HepG2 (cell line): ENCODE measurements at regions not wholly inside any gene's neighbourhood (a gene's known extent, or its start where the extent isn't known, plus 50 kb on each side); places are given as distances from the start of the nearest gene placed in this dataset.

Source experiments
- CENPT ChIP-seq: sonication (generic); formaldehyde crosslinking; IDR thresholded peaks from 2 replicates; pipeline ENCODE4 v1.8.0; 2022; ENCODE audit warnings: low read depth, mild to moderate bottlenecking, moderate library complexity, missing genetic modification reagents
- CHCHD3 ChIP-seq: sonication (generic); formaldehyde crosslinking; IDR thresholded peaks from 2 replicates; pipeline ENCODE4 v1.8.0; 2022; ENCODE audit warnings: mild to moderate bottlenecking, missing genetic modification reagents, moderate library complexity
- DRAP1 ChIP-seq: IDR thresholded peaks from 2 replicates; pipeline ENCODE4 v1.6.1; 2016; ENCODE audit warnings: missing genetic modification reagents, missing compliant biosample characterization
- FOXK2 ChIP-seq: fragments of 450-650 bp; IDR thresholded peaks from 2 replicates; pipeline ENCODE4 v1.6.1; 2016
- HNF4A ChIP-seq: sonication (generic); formaldehyde crosslinking; IDR thresholded peaks from 2 replicates; pipeline ENCODE4 v1.4.0; 2020; ENCODE audit warnings: missing genetic modification reagents
- ISX ChIP-seq: sonication (generic); formaldehyde crosslinking; conservative IDR thresholded peaks from 2 replicates; pipeline ENCODE4 v1.5.0; 2020; ENCODE audit warnings: missing genetic modification reagents
- KAT8 ChIP-seq: IDR thresholded peaks from 2 replicates; pipeline ENCODE4 v1.6.1; 2016; ENCODE audit warnings: missing genetic modification reagents, missing compliant biosample characterization
- KDM2A ChIP-seq: sonication (generic); formaldehyde crosslinking; IDR thresholded peaks from 2 replicates; pipeline ENCODE4 v1.4.0; 2020; ENCODE audit warnings: low read depth, missing genetic modification reagents, borderline replicate concordance
- KLF6 ChIP-seq: IDR thresholded peaks from 2 replicates; pipeline ENCODE4 v1.8.0; 2016; ENCODE audit warnings: missing biosample characterization, missing genetic modification reagents
- MAZ ChIP-seq, 2 experiments: sonication (generic) in 1 of 2; formaldehyde crosslinking in 1 of 2; IDR thresholded peaks; 2 replicates each; pipeline versions ENCODE4 v1.5.0 to v1.6.1; 2012 to 2020; ENCODE audit warnings: low read depth in 2 of 2, mild to moderate bottlenecking in 2 of 2, borderline replicate concordance in 1 of 2, improper control_type of control experiment in 1 of 2, low read length in 1 of 2, missing genetic modification reagents in 1 of 2, moderate library complexity in 1 of 2
- NFE2 ChIP-seq: sonication (generic); formaldehyde crosslinking; IDR thresholded peaks from 2 replicates; pipeline ENCODE4 v1.4.0; 2020; ENCODE audit warnings: missing genetic modification reagents
- PRPF4 ChIP-seq: fragments of 200-400 bp; formaldehyde crosslinking; IDR thresholded peaks from 2 replicates; pipeline ENCODE4 v1.6.1; 2016; ENCODE audit warnings: low read length, low read depth; ENCODE audit not compliant: poor library complexity, severe bottlenecking
- SALL1 ChIP-seq: sonication (generic); formaldehyde crosslinking; IDR thresholded peaks from 2 replicates; pipeline ENCODE4 v1.8.0; 2022; ENCODE audit warnings: mild to moderate bottlenecking, missing genetic modification reagents
- SP1 ChIP-seq, 2 experiments: fragments of 450-650 bp in 1 of 2; sonication (generic) in 1 of 2; formaldehyde crosslinking in 1 of 2; IDR thresholded peaks; 2 replicates each; pipeline versions ENCODE4 v1.4.0 to v1.6.1; 2016 to 2020; ENCODE audit warnings: missing genetic modification reagents in 1 of 2
- TCF12 ChIP-seq, 2 experiments: fragments of 450-650 bp in 1 of 2; sonication (generic) in 1 of 2; formaldehyde crosslinking in 1 of 2; IDR thresholded peaks; 2 replicates each; pipeline versions ENCODE4 v1.6.1 to v1.8.0; 2017 to 2022; ENCODE audit warnings: antibody characterized with exemption in 1 of 2, mild to moderate bottlenecking in 1 of 2, missing genetic modification reagents in 1 of 2, moderate library complexity in 1 of 2
- THAP11 ChIP-seq: IDR thresholded peaks from 2 replicates; pipeline ENCODE4 v1.6.1; 2016; ENCODE audit warnings: missing biosample characterization, missing genetic modification reagents
- YEATS2 ChIP-seq: sonication (generic); formaldehyde crosslinking; IDR thresholded peaks from 2 replicates; pipeline ENCODE4 v1.4.0; 2020; ENCODE audit warnings: missing genetic modification reagents, borderline replicate concordance
- ZFP41 ChIP-seq: sonication (generic); formaldehyde crosslinking; IDR thresholded peaks from 2 replicates; pipeline ENCODE4 v1.4.0; 2020; ENCODE audit warnings: mild to moderate bottlenecking, missing genetic modification reagents, borderline replicate concordance
- ZNF17 ChIP-seq: sonication (generic); formaldehyde crosslinking; IDR thresholded peaks from 2 replicates; pipeline ENCODE4 v1.5.0; 2020; ENCODE audit warnings: mild to moderate bottlenecking, missing genetic modification reagents
- ZNF205 ChIP-seq: IDR thresholded peaks from 2 replicates; pipeline ENCODE4 v1.6.1; 2018; ENCODE audit warnings: missing biosample characterization, missing genetic modification reagents
- ZNF274 ChIP-seq: sonication (generic); formaldehyde crosslinking; IDR thresholded peaks from 2 replicates; pipeline ENCODE4 v1.5.1; 2020; ENCODE audit warnings: mild to moderate bottlenecking, missing genetic modification reagents
- ZNF33A ChIP-seq: sonication (generic); formaldehyde crosslinking; IDR thresholded peaks from 2 replicates; pipeline ENCODE4 v1.5.1; 2020; ENCODE audit warnings: missing genetic modification reagents, mild to moderate bottlenecking, moderate library complexity, borderline replicate concordance
- ZNF772 ChIP-seq: sonication (generic); formaldehyde crosslinking; IDR thresholded peaks from 2 replicates; pipeline ENCODE4 v1.5.0; 2020; ENCODE audit warnings: mild to moderate bottlenecking, missing genetic modification reagents
- ZSCAN30 ChIP-seq: sonication (generic); formaldehyde crosslinking; IDR thresholded peaks from 2 replicates; pipeline ENCODE4 v1.5.0; 2020; ENCODE audit warnings: mild to moderate bottlenecking, missing genetic modification reagents
- TF ChIP-seq, protein P1 (sequence below): sonication (generic); formaldehyde crosslinking; IDR thresholded peaks from 2 replicates; pipeline ENCODE4 v1.5.0; 2020; ENCODE audit warnings: mild to moderate bottlenecking, missing genetic modification reagents, borderline replicate concordance
- TF ChIP-seq, protein P2 (sequence below): sonication (generic); formaldehyde crosslinking; IDR thresholded peaks from 2 replicates; pipeline ENCODE4 v1.8.0; 2022; ENCODE audit warnings: missing genetic modification reagents, mild to moderate bottlenecking, moderate library complexity, borderline replicate concordance

- TF ChIP-seq, protein P1, sequence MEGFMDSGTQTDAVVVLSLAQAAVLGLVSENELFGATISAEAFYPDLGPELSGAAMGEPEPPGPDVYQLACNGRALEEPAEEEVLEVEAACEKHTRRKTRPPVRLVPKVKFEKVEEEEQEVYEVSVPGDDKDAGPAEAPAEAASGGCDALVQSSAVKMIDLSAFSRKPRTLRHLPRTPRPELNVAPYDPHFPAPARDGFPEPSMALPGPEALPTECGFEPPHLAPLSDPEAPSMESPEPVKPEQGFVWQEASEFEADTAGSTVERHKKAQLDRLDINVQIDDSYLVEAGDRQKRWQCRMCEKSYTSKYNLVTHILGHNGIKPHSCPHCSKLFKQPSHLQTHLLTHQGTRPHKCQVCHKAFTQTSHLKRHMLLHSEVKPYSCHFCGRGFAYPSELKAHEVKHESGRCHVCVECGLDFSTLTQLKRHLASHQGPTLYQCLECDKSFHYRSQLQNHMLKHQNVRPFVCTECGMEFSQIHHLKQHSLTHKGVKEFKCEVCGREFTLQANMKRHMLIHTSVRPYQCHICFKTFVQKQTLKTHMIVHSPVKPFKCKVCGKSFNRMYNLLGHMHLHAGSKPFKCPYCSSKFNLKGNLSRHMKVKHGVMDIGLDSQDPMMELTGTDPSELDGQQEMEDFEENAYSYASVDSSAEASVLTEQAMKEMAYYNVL (CRISPR knock-in tag) = no peak
- TF ChIP-seq HNF4A (CRISPR knock-in tag) (peak; percentile 14; the same call in 1 of the 2 replicates), MAZ (IDR thresholded peaks at IDR 0.05; ENCODE audit: borderline replicate concordance, low read depth, low read length) (no peak), MAZ (CRISPR knock-in tag; IDR thresholded peaks at IDR 0.05; ENCODE audit: low read depth) (0 out of 2 replicates have a peak, but pooled peaks have one; percentile 49), TCF12 (IDR thresholded peaks at IDR 0.05) (no peak), TCF12 (CRISPR knock-in tag; IDR thresholded peaks at IDR 0.05) (no peak), ISX (CRISPR knock-in tag) (no peak), KLF6 (CRISPR knock-in tag) (0 out of 2 replicates have a peak, but pooled peaks have one; percentile 29), PRPF4 (no peak), KAT8 (CRISPR knock-in tag) (peak; percentile 58), ZNF17 (CRISPR knock-in tag) (no peak), ZNF33A (CRISPR knock-in tag) (no peak), ZSCAN30 (CRISPR knock-in tag) (no peak), CHCHD3 (CRISPR knock-in tag) (no peak), FOXK2 (no peak), ZNF205 (CRISPR knock-in tag) (no peak), THAP11 (CRISPR knock-in tag) (peak; percentile 27; the same call in 1 of the 2 replicates), SALL1 (peak; percentile 58; the same call in 1 of the 2 replicates), KDM2A (CRISPR knock-in tag) (no peak), ZFP41 (no peak), NFE2 (CRISPR knock-in tag) (peak; percentile 81), ZNF772 (CRISPR knock-in tag) (no peak), YEATS2 (peak; percentile 43; the same call in 1 of the 2 replicates), SP1 (IDR thresholded peaks at IDR 0.05) (no peak), SP1 (CRISPR knock-in tag; IDR thresholded peaks at IDR 0.05) (no peak), CENPT (no peak), ZNF274 (no peak), DRAP1 (CRISPR knock-in tag) (0 out of 2 replicates have a peak, but pooled peaks have one; percentile 25)
- TF ChIP-seq, protein P2, sequence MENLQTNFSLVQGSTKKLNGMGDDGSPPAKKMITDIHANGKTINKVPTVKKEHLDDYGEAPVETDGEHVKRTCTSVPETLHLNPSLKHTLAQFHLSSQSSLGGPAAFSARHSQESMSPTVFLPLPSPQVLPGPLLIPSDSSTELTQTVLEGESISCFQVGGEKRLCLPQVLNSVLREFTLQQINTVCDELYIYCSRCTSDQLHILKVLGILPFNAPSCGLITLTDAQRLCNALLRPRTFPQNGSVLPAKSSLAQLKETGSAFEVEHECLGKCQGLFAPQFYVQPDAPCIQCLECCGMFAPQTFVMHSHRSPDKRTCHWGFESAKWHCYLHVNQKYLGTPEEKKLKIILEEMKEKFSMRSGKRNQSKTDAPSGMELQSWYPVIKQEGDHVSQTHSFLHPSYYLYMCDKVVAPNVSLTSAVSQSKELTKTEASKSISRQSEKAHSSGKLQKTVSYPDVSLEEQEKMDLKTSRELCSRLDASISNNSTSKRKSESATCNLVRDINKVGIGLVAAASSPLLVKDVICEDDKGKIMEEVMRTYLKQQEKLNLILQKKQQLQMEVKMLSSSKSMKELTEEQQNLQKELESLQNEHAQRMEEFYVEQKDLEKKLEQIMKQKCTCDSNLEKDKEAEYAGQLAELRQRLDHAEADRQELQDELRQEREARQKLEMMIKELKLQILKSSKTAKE (CRISPR knock-in tag) = no peak
These were observed 201.5 kb upstream of the IL12A start (continued) for GRCh38 chr3:159787178-159787574.
